H1 (cell line): ENCODE measurements at regions not wholly inside any gene's neighbourhood (a gene's known extent, or its start where the extent isn't known, plus 50 kb on each side); places are given as distances from the start of the nearest gene placed in this dataset.

Source experiments
- CEBPB ChIP-seq: IDR thresholded peaks from 2 replicates; pipeline ENCODE4 v1.6.1; 2012; ENCODE audit warnings: low read depth, low read length
- EGR1 ChIP-seq: IDR thresholded peaks from 2 replicates; pipeline ENCODE4 v1.6.1; 2011; ENCODE audit warnings: low read depth, low read length, borderline replicate concordance
- EZH2 ChIP-seq: fragments of 200-600 bp; sonication (generic); IDR thresholded peaks from 2 replicates; pipeline ENCODE4 v1.7.1; 2012; ENCODE audit warnings: low read depth, mild to moderate bottlenecking, moderate library complexity, low read length, inconsistent platforms; ENCODE audit not compliant: severe bottlenecking
- NRF1 ChIP-seq: IDR thresholded peaks from 2 replicates; pipeline ENCODE4 v1.6.1; 2011; ENCODE audit warnings: mild to moderate bottlenecking, low read depth, low read length, improper control_type of control experiment
- RXRA ChIP-seq: IDR thresholded peaks from 2 replicates; pipeline ENCODE4 v1.6.1; 2011; ENCODE audit warnings: low read depth, mild to moderate bottlenecking, low read length, moderate library complexity; ENCODE audit not compliant: insufficient read depth
- TAF1 ChIP-seq: IDR thresholded peaks from 2 replicates; pipeline ENCODE4 v1.6.1; 2011; ENCODE audit warnings: mild to moderate bottlenecking, low read depth, low read length
- TF ChIP-seq, protein P1 (sequence below): IDR thresholded peaks from 2 replicates; pipeline ENCODE4 v1.6.1; 2011; ENCODE audit warnings: low read length, improper control_type of control experiment
- TF ChIP-seq, protein P2 (sequence below), 3 experiments: IDR thresholded peaks; 1 replicate in 2 of 3; 2 replicates in 1 of 3; pipeline versions ENCODE4 v1.5.1 to v1.6.1; 2011; ENCODE audit warnings: low read length in 3 of 3, mild to moderate bottlenecking in 3 of 3, inconsistent platforms in 2 of 3, low read depth in 1 of 3, moderate library complexity in 1 of 3; ENCODE audit not compliant: insufficient read depth in 1 of 3; ENCODE audit errors: control extremely low read depth in 1 of 3
- TF ChIP-seq, protein P3 (sequence below): IDR thresholded peaks from 2 replicates; pipeline ENCODE4 v1.6.1; 2012; ENCODE audit warnings: low read length, inconsistent platforms
- TF ChIP-seq, protein P4 (sequence below): fragments of 300-600 bp; sonication (generic); IDR thresholded peaks from 2 replicates; pipeline ENCODE4 v1.7.1; 2012; ENCODE audit warnings: low read length, moderate library complexity, mild to moderate bottlenecking, inconsistent platforms; ENCODE audit not compliant: insufficient replicate concordance

GRCh38 chr18:73840319-73840945 is 307.2 kb downstream of the FBXO15 start:
- TF ChIP-seq TAF1 (no peak), EZH2 (no peak), CEBPB (no peak), EGR1 (no peak), NRF1 (no peak), RXRA (no peak)
- TF ChIP-seq, protein P1, sequence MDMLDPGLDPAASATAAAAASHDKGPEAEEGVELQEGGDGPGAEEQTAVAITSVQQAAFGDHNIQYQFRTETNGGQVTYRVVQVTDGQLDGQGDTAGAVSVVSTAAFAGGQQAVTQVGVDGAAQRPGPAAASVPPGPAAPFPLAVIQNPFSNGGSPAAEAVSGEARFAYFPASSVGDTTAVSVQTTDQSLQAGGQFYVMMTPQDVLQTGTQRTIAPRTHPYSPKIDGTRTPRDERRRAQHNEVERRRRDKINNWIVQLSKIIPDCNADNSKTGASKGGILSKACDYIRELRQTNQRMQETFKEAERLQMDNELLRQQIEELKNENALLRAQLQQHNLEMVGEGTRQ: no peak
- TF ChIP-seq, protein P2, sequence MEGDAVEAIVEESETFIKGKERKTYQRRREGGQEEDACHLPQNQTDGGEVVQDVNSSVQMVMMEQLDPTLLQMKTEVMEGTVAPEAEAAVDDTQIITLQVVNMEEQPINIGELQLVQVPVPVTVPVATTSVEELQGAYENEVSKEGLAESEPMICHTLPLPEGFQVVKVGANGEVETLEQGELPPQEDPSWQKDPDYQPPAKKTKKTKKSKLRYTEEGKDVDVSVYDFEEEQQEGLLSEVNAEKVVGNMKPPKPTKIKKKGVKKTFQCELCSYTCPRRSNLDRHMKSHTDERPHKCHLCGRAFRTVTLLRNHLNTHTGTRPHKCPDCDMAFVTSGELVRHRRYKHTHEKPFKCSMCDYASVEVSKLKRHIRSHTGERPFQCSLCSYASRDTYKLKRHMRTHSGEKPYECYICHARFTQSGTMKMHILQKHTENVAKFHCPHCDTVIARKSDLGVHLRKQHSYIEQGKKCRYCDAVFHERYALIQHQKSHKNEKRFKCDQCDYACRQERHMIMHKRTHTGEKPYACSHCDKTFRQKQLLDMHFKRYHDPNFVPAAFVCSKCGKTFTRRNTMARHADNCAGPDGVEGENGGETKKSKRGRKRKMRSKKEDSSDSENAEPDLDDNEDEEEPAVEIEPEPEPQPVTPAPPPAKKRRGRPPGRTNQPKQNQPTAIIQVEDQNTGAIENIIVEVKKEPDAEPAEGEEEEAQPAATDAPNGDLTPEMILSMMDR (IDR thresholded peaks at IDR 0.05; ENCODE audit: control extremely low read depth in 1 of 3, insufficient read depth in 1 of 3, low read depth in 1 of 3, low read length in 3 of 3): no peak
- TF ChIP-seq, protein P3, sequence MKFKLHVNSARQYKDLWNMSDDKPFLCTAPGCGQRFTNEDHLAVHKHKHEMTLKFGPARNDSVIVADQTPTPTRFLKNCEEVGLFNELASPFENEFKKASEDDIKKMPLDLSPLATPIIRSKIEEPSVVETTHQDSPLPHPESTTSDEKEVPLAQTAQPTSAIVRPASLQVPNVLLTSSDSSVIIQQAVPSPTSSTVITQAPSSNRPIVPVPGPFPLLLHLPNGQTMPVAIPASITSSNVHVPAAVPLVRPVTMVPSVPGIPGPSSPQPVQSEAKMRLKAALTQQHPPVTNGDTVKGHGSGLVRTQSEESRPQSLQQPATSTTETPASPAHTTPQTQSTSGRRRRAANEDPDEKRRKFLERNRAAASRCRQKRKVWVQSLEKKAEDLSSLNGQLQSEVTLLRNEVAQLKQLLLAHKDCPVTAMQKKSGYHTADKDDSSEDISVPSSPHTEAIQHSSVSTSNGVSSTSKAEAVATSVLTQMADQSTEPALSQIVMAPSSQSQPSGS: no peak
- TF ChIP-seq, protein P4, sequence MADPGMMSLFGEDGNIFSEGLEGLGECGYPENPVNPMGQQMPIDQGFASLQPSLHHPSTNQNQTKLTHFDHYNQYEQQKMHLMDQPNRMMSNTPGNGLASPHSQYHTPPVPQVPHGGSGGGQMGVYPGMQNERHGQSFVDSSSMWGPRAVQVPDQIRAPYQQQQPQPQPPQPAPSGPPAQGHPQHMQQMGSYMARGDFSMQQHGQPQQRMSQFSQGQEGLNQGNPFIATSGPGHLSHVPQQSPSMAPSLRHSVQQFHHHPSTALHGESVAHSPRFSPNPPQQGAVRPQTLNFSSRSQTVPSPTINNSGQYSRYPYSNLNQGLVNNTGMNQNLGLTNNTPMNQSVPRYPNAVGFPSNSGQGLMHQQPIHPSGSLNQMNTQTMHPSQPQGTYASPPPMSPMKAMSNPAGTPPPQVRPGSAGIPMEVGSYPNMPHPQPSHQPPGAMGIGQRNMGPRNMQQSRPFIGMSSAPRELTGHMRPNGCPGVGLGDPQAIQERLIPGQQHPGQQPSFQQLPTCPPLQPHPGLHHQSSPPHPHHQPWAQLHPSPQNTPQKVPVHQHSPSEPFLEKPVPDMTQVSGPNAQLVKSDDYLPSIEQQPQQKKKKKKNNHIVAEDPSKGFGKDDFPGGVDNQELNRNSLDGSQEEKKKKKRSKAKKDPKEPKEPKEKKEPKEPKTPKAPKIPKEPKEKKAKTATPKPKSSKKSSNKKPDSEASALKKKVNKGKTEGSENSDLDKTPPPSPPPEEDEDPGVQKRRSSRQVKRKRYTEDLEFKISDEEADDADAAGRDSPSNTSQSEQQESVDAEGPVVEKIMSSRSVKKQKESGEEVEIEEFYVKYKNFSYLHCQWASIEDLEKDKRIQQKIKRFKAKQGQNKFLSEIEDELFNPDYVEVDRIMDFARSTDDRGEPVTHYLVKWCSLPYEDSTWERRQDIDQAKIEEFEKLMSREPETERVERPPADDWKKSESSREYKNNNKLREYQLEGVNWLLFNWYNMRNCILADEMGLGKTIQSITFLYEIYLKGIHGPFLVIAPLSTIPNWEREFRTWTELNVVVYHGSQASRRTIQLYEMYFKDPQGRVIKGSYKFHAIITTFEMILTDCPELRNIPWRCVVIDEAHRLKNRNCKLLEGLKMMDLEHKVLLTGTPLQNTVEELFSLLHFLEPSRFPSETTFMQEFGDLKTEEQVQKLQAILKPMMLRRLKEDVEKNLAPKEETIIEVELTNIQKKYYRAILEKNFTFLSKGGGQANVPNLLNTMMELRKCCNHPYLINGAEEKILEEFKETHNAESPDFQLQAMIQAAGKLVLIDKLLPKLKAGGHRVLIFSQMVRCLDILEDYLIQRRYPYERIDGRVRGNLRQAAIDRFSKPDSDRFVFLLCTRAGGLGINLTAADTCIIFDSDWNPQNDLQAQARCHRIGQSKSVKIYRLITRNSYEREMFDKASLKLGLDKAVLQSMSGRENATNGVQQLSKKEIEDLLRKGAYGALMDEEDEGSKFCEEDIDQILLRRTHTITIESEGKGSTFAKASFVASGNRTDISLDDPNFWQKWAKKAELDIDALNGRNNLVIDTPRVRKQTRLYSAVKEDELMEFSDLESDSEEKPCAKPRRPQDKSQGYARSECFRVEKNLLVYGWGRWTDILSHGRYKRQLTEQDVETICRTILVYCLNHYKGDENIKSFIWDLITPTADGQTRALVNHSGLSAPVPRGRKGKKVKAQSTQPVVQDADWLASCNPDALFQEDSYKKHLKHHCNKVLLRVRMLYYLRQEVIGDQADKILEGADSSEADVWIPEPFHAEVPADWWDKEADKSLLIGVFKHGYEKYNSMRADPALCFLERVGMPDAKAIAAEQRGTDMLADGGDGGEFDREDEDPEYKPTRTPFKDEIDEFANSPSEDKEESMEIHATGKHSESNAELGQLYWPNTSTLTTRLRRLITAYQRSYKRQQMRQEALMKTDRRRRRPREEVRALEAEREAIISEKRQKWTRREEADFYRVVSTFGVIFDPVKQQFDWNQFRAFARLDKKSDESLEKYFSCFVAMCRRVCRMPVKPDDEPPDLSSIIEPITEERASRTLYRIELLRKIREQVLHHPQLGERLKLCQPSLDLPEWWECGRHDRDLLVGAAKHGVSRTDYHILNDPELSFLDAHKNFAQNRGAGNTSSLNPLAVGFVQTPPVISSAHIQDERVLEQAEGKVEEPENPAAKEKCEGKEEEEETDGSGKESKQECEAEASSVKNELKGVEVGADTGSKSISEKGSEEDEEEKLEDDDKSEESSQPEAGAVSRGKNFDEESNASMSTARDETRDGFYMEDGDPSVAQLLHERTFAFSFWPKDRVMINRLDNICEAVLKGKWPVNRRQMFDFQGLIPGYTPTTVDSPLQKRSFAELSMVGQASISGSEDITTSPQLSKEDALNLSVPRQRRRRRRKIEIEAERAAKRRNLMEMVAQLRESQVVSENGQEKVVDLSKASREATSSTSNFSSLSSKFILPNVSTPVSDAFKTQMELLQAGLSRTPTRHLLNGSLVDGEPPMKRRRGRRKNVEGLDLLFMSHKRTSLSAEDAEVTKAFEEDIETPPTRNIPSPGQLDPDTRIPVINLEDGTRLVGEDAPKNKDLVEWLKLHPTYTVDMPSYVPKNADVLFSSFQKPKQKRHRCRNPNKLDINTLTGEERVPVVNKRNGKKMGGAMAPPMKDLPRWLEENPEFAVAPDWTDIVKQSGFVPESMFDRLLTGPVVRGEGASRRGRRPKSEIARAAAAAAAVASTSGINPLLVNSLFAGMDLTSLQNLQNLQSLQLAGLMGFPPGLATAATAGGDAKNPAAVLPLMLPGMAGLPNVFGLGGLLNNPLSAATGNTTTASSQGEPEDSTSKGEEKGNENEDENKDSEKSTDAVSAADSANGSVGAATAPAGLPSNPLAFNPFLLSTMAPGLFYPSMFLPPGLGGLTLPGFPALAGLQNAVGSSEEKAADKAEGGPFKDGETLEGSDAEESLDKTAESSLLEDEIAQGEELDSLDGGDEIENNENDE: no peak
